COLO668 (cell line): ENCODE measurements at regions not wholly inside any gene's neighbourhood (a gene's known extent, or its start where the extent isn't known, plus 50 kb on each side); places are given as distances from the start of the nearest gene placed in this dataset.
"Not testable (repeated sequence)": the region's sequence is repeated elsewhere in the genome, so short reads cannot be mapped to it uniquely, and the experiment has no call there.

ENCODE experiments used
- DNase-seq: peaks from one replicate; lab custom pipeline; 2025; ENCODE audit not compliant: unreplicated experiment; lab: John Stamatoyannopoulos, UW

DNA sequence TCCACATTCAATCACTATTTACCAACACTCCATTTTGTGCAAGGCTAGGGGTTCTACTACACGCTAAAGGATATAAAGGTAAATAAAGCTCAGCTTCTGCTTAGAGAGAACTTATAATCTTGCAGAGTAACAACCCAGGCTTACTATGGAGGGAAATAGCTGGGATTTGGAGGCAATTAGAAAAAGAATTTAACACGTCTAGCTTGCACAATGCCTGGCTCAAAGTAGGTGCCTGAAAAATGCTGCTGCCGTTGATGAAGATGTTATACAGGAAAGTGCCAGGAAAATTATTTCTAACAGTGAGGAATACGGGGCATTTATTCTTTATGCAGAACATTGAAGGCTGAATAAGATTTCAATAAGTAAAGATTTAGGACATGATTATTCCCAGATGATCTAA lies 214.2 kb downstream of the KITLG start:
- no peak for DNase-seq

GRCh38 chr12:88367231-88367630 lies 213.0 kb downstream of the KITLG start:
- DNase-seq: no peak

GRCh38 chr12:88368077-88368476 lies 212.2 kb downstream of the KITLG start:
- not testable (repeated sequence) for DNase-seq

- DNase-seq: no peak
These were observed 208.7 kb downstream of the KITLG start for GRCh38 chr12:88371416-88372183.

DNA sequence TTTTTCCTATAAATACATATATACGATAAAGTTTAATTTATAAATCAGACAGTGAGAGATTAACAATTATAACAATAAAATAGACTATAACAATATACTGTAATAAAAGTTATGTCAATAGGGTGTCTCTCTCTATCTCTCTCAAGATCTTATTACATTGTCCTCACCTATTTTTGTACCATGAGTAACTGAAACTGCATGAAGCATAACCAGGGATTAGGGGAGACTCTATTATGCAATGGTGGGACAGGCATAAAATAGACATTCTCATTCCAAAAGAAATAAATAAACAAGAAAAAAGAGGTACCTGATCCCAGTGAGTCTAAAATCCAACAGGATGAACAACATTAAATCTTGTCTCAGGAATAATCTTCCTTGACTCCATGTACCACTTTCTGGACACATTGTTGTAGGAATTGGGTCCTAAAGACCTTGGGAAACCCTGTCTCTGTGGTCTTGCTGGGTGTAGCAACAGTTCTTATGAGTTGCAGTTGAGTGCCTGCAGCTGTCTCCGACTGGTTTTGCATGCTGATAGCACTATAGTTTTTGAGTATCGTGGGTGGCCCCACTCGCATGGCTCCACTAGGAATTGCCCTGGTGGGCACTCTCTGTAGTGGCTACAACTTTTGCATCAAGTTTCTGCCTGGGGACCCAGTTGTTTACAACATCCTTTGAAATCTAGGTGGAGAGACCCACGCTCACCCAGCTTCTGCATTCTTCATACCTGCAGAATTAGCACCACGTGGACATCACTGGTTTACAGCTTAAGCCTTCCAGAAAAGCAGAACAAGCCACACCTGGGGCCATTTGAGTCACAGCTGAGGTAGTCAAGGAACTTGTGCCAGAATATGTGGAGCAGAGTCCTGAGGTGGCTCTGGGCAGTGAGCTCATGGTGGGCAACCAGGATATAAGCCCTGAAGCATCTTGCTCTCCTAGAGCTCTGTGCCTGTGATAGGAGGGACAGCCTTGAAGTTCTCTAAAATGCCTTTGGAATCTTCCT lies 204.7 kb downstream of the KITLG start:
- DNase-seq: no peak

DNA sequence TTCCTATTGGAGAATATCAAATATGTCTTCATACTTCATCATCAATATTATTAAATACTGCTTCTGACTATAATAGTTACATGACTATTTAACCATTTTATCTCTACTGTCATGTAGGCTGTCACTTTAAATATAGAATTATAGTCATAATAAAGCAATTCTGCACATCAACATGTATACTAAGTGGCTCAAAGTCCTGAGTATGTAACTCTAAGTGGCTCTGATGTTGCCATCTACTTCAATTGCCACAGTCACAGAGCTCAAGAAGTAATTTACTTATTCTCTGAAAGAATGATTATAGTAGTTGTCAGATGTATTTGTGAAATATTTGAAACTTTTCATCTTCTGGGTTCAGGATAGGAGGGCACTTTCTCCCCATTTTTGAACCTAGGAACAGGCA lies 202.3 kb downstream of the KITLG start:
- no peak for DNase-seq

DNA sequence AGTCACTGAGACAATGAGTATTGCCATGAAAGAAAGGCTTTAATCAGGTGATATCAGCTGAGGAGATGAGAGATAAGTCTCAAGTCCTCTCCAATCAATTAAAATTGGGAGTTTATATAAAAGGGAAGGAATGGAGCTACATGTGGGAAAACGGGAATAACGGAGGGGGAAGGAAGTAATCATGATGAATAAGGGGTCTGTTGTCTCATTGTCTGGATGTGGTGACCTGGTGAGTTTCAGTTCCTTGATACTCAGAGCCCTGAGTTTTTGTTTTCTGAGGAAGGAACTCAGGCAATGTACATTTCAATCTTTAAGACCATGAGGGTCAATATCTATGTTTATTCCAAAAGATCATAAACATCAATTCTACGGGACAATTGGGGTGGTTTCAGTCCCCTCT lies 198.8 kb downstream of the KITLG start:
- DNase-seq: no peak

DNA sequence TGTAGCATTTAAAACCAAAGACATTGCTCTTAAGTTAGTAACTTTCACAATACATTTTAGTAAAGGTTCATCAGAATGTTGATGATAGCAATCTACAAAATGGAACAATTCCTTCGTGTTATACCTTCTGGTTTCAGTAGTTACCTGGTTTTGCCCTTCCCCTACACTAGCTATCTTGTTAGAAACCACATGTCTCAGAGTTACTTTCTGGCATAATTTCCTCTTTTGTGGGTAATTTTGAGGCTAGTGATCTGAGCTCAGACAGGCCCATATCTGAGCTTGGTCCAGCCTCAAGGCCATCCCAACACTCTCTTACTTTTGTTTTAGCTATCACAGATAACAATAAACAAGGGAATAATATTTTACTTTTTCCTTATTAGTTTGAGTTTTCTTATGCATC lies 196.9 kb downstream of the KITLG start:
- DNase-seq: no peak

DNA sequence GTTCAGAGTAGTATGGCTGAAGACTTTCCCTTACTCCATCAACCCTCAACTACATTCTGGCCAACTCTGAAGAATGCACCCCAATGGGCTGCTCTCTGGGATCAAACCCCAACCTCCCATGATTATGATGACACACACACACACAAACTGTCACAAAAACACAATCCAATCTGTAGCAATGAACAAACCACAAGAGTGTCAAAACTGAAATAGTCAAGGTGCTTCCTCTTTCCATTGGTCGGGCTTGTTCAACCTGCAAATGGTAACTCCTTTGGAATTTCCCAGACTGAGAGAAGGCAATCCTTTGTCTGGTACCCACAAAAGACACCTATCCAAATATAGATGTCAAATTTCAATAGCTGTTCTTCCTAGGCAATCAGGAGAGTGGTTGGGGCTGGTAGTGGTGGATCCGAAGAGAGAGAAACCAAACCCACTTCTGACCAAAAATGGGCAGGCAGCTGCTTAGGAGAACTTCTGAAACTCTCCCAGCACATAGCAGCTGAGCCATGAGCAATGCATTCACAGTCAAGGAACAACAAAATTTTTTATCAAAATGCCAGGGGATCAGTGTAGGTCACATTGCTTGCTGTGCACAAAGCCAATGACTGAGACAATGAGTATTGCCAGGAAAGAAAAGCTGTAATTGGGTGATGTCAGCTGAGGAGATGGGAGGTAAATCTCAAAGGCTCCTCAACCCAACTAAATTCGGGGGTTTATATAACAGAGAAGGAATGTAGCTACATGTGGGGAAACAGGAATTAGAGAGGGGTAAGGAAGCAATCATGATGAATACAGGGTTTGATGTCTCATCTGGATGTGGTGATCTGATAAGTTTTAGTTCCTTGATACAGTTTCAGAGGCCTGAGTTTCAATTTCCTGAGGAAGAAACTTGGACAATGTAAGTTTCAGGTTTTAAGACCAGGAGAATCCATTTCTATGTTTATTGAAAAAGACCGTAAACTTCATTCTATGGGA lies 191.4 kb downstream of the KITLG start:
- DNase-seq: no peak

GRCh38 chr12:88390811-88391210 lies 189.5 kb downstream of the KITLG start:
- no peak for DNase-seq

GRCh38 chr12:88391556-88391955 lies 188.7 kb downstream of the KITLG start:
- no peak for DNase-seq

GRCh38 chr12:88393017-88393767 lies 187.1 kb downstream of the KITLG start:
- DNase-seq: no peak

GRCh38 chr12:88398031-88398430 lies 182.2 kb downstream of the KITLG start:
- DNase-seq: no peak

- DNase-seq: no peak
These were observed 180.5 kb downstream of the KITLG start for GRCh38 chr12:88399811-88400210.

- no peak for DNase-seq
These were observed 180.0 kb downstream of the KITLG start for GRCh38 chr12:88400302-88400701.

- no peak for DNase-seq
These were observed 179.1 kb downstream of the KITLG start for GRCh38 chr12:88401155-88401554.

GRCh38 chr12:88406905-88407304 lies 173.4 kb downstream of the KITLG start:
- no peak for DNase-seq

DNA sequence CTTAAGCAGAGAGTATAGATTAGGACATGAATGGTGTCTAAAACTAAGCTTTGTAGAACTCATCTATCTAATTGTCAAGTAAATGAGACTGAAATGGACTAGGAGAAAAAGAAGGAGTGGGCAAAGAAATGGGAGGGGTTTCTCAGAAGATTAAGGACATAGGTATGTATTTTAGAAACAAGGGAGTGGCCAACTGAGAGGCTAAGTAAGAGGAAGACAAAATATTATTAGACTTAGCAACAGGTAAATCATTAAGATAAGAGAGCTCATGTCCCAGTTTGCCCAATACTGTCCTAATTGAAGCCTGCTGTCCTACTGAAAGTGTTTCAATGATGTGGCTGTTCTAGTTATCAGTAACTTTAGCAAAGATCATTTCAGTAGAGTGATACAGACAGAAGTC lies 171.4 kb downstream of the KITLG start:
- DNase-seq: no peak

GRCh38 chr12:88409257-88409656 lies 171.0 kb downstream of the KITLG start:
- no peak for DNase-seq

GRCh38 chr12:88411689-88412088 lies 168.6 kb downstream of the KITLG start:
- no peak for DNase-seq
